ENCODE measurements at regions not wholly inside any gene's neighbourhood (a gene's known extent, or its start where the extent isn't known, plus 50 kb on each side); places are given as distances from the start of the nearest gene placed in this dataset.
"Not testable (repeated sequence)": the region's sequence is repeated elsewhere in the genome, so short reads cannot be mapped to it uniquely, and the experiment has no call there.

DNA sequence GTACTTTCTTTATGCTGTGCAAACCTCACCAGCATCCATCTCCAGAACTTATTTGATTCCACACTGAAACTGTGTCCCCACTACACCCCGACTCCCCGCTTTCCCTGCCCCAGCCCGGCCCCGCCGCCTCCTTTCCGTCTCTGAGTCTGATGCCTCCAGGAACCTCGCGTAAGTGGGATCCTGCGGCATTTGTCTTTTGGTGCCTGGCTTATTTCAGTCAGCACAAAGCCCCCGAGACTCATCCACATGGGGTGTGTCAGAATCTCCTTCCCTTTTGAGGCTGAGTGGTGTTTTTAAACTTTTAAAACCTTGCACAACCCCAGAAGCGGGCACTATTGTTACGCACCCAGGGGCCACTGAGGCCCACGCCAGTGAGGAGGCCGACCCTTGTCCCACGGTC, 214.4 kb downstream of the BANP start:
- DNase-seq, result peak; percentile 49

DNA sequence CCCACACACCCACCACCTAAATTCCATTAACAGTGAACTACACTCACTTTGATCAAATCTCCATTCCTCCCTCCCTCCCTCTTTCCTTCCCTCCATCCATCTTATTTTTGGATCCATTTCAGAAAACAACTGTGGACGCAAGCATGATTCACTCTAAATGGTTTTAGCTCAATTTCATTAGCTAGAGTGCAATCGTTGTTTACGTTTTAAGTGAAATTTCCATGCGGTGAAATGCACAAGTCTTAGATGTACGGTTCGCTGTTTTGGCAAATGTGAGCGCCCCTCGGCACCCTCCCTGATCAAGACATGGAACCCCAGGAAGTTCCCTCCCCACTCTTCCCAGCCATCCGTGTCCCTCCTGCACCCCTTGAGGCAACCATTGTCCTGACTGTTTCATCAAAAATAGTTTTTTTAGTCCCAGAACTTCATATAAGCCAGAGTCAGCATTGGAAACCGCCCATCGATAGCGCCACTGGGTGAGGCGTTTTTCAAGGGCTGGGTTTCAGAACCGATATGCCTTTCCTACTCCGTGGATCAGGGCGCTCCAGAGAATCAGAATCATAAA, 215.1 kb downstream of the BANP start:
- DNase-seq, result peak; percentile 13

DNA sequence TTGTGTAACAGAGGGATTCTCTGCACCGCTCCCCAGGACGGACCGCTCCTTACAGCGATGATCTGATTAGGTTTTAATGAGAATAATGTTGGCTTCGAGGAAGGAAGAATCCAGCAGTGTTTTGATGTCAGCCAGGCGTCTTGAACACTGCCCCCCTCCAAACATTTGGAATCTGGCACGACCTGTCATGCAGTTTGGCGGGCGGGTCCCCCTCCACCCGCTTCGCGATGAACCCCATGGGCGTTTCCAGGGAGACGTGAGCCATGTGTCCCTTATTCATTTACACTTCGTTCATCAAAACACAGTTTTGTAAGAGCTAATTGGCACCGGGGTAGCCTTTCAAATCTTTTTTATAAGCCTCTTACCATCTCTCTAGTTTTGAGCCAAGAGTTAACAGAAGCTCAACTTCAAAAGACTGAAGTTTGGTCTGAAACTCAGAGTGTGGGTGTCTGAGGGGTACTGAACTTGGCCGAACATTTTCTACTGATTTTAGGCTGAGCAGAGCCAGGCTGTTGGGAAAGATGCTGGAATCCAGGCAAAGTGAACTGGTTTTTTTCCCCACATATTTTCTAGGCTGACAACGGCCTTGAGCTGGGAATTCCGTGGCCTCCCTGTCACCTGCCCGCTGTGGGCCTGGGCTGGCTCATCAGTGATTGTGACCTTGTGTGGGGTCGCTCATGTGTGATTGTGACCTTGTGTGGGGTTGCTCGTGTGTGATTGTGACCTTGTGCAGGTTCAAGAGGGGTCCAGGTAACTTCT, 214.8 kb upstream of the ZNF469 start:
- DNase-seq, result peak; percentile 22

DNA sequence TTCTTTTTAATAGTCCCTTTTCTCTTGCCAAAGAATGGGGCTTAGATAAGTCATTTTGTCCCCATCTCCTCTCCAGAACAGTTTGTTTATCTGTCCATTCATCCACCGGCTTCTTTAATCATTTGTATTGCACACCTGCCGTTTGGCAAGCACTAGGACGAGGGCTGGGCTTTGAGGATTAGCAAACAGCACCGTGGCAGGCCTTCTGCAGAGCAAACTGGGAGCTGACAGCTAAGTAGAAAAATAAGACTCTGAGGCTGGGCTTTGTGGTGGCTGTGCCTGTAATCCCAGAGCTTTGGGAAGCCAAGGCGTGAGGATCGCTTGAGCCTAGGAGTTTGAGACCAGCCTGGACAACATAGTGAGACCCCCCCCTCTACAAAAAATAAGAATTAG, 214.2 kb upstream of the ZNF469 start:
- peak; percentile 21 for DNase-seq

DNA sequence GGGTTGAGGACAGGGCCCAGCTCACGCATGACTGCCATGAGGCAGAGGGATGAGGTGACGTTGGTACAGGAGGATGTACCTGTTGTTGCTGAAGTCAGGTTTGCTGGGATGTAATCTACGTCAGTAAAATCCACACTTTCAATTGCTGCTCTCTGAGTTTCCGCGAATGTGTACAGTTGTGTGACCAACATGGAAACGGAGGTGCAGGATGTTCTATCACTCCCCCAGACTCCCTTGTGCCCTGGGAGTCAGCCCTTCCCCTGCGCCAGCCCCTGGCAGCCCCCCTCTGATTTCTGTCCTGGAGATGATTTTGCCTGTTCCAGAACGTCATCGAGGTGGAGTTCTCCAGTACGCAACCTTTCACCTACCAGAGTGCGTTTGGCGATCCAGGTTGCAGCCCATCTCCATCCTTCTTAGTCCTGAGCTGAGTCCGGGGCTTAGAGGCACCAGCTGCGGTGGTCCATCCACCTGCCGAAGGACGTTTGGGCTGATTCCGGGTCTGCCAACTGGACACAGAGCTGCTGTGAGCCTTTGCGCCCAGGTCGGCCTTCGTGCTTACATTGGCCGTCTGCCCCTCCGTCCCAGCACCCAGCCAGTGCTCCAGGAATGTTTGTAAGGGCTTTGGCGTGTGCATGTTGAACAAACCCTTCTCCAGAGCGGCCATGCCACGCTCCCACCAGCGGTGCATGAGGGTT, 213.5 kb upstream of the ZNF469 start:
- DNase-seq, result peak; percentile 37

DNA sequence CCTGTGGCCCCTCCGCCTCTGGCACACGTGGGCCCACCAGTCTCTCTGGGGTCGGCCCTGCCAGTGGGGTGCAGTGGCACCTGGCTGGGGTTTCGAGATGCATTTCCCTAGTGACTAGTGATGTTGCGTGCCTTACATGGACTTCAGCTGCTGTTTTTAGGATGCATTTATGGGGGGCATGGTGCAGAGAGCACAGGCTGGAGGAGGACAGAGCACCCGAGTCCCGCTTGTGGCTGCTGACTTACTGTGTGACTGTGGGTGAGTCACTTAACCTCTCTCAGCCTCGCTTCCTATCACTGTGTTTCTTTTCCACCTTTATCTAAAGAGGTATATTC, 213.0 kb upstream of the ZNF469 start:
- DNase-seq, result peak; percentile 36

DNA sequence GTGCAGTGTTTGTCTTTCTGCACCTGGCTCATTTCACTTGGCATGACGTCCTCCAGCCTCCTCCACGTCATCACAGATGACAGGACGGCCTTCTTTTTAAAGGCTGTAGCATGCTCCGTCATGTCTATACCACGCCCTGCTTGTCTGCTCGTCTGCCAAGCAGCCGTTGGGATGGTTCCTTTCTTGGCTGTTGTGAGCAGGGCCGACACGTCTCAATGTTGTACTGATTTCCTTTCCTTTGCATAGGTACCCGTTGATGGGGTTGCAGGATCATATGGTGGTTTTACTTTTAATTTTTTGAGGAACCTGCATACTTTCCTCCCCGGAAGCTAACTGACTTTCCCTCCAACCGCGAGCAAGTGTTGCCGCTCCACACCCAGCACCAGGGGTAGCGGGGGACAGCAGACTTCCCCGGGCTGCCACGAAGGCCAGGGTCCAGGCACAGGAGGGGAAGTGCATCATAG, 212.2 kb upstream of the ZNF469 start:
- peak; percentile 17 for DNase-seq

DNA sequence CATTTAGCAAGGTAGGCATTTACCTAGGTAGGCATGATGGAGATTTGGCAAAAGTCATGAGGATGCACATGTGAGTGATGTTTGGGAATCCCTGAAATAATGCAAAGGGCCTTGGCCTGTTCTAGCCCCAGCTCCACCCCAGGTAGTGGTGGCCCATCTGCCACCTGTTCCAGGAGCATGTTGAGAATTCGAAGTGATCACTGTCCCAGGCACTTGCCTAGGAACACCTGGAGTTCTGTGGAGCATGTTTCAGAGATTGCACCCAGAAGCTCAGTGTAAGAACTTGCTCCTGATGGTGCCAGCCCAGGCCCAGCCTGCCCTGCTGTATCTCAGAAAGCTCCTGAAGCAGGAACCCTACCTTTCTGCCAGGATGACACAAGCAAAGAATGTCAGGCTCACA, 211.6 kb upstream of the ZNF469 start:
- DNase-seq, result peak; percentile 34

DNA sequence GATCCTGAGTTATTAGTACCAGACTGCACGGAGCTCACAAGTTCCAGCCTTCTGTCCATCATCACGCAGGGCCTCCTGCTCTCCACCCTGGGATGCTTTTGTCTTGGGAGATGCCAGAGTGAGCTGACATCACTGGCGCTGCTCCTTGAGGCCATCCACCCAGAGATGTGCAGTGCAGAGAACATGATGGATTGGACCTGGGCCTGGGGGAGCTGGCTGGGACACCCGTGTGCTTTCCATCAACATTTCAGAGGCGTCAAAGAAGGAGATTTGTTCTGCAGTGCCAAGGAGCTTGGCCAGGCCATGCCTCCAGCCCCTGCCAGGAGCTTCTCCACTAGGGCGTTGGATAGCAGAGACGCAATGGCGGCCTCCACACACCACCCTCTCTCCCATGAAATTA, 206.6 kb upstream of the ZNF469 start:
- not testable (repeated sequence) for DNase-seq

DNA sequence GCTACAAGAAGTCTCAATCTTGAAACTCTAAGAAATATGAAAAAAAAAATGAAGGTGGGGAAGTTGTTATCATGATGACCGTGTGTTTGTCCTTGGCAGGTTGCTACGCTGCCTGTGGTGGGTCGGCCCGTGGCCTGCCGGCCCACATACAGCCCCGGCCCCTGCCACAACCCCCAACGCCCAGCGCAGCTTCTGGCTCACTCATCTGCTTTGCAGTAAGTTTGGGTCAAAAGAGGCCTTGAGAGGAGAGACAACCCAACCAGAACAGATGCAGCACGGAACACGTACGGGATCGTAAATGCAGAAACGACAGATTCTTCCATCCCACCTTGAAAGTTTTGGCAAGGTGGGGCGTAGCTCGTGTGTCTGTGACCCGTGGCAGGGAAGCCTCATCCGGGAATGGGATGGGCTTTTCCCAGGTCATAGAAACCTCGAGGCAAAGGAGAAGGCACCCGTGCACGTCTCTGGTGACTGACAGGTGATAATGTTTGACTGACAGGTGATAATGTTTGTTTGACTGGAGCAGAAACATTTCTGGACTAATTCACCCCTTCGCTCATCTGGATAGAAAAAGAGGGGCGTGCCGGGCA, 206.1 kb upstream of the ZNF469 start:
- DNase-seq, result peak; percentile 33

DNA sequence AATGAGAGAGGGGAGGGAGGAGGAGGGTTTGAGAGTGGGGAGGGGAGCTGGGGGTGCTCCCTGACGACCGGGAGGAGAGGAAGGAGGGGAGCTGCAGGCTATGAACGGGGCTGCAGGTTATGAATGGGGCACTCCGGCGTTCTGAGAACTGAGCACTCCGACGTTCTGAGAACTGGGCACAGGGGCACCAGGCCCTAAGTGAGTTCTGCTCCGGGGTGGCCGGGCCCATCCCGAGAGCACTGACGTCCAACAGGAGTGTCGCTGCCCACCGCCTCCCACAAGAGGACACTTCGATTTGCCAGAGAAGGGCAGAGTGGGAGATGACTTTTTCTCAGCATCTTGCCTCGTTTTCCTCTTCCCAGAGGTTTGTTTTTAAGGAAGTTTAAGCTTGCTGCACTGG, 204.5 kb upstream of the ZNF469 start:
- DNase-seq, result peak; percentile 25

DNA sequence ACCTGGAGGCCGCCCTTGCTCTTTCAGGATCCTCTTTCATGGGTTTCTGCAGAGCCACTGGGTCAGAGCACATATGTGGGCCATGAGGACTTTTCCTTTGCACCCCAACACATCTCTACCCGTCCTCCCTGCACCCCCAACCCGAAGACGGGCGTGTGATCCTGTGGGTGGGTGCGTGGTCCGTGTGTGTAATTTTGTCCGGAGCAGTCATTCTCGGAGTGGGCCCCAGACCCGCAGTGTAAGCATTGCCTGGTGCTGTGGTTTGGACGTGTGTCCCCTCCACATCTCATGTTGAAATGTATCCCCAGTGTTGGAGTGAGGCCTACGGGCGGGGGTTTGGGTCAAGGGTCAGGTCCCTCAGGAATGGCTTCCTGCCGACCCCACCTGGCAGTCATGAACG, 203.9 kb upstream of the ZNF469 start:
- peak; percentile 6 for DNase-seq

DNA sequence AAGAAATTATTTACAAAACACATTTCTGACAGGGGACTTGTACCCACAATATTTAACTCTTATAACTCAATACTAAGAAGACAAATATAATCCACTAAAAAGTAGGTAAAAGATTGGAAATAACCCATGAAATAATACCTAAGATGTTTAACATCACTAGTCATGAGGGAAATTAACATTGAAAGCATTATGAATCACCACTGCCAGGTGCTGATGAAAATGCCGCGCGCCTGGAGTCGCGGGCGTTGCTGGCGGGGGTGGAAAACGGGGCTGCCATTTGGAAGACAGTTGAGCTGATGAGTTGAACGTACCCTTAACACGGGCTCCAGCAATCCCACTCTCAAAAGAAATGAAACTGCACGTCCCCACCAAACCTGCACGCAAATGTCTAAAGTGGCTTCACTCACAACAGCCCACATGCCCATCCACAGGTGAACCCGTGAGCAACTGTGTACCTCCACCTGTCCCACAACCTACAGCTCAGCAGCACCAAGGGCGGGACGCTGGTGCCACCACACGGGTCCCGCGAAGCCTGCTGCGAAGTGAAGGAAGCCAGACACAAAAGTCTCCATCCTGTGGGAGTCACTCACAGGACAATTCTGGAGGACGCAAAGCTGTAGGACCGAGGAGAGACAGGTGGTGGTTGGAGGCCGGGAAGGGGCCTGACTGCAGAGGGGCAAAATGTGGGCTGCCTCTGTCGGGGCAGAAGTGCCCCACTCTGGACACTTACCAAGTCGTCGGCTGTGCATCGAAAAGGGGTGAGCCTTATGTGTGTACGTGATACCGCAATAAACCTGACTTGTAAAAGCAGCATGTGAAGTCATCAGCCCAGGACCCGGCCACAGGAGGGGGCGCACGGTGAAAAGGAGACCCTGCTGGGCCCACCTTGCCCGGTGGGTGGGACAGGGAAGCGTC, 199.5 kb upstream of the ZNF469 start:
- DNase-seq, result peak; percentile 42

DNA sequence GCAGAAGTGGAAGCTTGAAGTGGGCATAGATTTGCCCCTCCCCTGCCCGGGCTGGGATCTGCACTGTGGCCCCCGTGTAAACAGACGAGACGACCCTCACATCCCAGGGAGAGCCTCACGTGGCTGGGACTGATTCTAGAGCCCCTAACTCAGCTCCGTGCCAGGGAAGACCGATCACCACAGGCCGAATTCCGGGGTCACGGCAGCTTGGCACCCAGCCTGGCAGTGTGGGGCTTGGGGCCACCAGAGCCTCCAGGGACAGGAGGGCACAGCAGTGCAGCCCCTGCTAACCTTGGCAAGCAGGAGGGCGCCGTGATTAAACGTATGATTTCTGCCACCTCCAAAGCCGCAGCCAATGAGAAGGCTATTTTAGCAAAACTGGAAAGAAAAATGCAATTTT, 198.7 kb upstream of the ZNF469 start:
- DNase-seq, result peak; percentile 16

DNA sequence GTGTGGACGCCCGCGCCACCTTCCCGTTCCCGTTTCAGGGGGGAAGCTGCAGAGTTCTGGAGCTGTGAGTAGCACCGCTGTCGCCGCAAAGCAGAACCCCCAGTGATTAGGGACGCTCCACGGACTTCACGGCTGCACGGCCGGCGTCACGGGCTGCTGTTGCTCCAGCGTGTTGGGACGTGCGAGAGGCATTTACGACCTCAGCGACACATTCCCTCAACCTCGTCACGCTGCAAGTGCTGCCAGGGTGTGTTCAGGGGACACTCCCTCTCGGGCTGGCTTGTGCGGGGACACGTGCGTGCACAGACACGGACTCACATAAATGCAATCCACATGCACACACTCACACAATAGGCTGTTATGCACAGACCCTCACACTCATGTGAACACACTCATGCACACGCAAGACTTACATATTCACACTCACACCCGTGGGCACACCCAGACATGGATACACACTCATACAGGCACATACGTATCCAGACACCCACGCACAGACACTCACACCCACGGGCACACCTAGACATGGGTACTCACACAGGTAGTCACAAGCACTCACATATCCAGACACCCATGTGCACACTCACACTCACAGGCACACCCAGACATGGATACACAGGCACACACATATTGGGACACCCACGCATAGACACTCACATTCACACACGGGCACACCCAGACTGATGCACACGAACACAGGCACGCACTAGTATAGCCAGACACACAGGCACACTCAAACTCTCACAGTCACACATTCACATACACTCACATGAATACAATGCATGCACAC, 198.0 kb upstream of the ZNF469 start:
- DNase-seq, result peak; percentile 44

DNA sequence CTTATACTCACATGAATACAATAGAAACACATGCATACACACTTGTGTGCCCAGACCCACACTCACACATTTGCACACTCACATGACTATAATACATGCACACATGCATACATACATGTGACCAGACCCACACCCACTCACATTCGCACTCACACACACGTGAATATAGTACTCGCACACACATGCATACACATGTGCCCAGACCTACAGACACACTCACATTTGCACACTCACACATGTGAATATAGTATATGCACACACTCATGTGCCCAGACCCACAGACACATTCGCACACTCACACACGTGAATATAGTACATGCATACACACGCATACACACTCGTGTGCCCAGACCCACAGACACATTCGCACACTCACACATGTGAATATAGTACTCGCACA, 197.4 kb upstream of the ZNF469 start:
- not testable (repeated sequence) for DNase-seq

DNA sequence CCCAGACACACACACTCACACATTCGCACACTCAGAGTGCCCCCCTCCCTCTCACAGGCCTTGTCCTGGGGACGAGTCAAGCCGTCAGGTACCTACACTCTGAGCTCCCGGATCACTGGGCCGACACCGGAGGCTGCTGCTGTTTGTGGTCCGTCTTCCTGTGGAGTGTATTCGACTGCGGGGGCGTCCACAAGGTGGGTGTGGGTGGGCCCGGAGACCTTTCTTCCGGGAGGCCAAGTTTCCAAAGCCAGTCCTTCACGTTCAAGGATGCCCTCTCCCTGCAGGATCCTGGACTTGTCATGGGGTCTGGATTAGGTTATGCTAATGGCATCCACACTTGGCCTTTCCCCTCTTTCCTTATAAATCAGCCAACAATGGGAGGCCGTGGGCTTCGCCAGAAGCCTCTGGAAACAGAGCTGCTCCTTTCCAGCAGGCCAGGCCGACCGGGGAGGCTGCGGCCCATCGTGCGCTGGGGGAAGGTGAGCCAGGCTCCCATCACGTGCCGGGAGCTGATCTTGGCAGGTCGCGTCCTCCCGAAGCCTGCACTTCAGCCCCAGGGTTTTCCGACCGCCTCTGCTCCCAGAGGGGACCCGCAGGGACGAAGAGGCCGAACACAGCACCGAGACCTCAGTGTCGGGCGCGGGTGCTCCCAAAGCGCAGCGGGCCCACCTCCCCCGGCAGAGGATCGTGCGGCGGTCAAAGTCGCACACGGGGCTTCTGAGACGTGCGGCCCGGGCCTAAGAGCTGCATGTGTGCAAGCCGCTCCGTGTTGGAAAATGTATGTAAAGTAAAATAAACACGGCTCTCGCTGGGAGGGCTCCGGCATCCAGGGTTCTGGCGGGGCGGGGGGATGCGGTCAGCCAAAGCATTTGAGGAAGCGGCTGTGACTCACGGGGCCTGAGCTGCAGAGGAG, 196.5 kb upstream of the ZNF469 start:
- DNase-seq, result not testable (repeated sequence)

DNA sequence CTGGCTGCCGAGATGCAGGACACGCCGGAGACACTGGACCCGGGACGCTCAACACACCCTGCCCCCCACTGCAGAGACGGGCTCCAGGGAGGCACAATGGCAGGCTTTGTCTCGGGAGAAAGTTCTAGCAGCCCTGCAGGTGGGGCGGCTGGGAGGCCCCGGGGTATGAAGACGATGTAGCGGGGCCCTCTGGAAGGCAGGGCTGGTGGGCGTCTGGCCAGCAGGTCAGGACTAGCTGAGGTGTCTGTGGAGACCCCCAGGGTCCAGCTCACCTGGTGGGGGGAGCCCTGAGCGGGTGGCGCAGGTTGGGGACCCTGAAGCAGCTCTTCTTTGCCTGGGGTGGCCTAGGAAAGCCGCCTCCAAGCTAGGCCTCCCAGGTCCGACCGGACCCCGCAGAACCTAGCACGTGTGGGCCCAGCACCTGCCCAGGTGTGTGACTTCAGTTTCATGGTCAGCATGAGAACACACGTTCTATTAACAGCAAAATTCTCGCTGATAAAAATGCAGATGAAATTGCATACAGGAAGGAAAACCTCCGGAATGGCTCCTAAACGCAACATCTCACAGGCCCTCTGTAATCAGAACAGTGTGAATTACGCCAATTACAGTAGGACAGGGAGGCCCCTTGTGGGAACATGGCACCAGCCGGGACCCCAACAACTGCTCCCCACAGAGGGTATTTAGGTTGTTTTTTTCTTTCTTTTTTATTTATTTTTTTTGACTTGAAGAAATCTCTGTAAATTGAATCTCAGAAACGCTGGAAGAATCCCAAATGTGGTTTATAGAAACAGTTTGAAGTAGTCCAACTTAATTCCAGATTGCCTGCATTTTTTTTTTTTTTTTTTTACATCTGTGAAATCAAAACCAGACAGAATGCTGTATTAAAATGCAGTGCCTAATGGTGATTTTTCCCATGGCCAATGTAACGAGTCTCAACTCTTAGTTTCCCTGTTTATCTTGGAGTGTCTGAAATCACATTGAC, 195.6 kb upstream of the ZNF469 start:
- not testable (repeated sequence) for DNase-seq

DNA sequence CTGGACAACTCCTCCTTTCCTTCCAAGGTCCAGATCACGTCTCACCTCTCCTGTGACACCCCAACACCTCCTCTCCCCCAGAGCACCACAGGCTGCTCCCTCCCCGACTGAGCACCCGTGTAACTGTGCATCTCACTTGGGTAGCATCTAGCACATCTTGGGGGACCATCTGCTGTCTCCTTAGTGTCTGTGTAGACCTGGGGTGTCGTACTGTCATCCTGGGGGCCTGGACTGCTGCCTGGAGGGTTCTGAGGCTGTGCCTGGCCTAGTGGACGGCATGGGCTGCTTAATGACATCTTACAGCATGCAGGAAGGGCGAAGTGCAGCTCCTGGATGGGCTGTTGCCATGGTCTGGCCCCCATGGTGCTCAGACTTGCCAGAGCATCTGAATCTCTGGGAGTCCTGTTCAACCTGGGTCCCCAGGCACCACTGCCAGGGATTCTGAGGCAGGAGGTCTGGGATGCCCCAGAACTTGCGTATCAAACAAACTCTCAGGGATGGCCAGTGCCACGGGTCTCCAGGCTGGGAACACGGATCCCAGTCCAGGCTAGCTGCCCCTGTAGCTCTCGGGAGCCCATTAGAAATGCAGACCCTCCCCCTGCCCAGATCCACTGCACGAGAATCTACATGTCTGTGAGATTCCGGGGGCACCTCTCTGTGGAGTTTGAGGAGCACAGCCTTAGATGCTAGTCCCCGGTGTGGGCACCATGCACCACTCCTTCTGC, 194.4 kb upstream of the ZNF469 start:
- not testable (repeated sequence) for DNase-seq
